ENCODE measurements at regions not wholly inside any gene's neighbourhood (a gene's known extent, or its start where the extent isn't known, plus 50 kb on each side); places are given as distances from the start of the nearest gene placed in this dataset.
"Not testable (repeated sequence)": the region's sequence is repeated elsewhere in the genome, so short reads cannot be mapped to it uniquely, and the experiment has no call there.

DNA sequence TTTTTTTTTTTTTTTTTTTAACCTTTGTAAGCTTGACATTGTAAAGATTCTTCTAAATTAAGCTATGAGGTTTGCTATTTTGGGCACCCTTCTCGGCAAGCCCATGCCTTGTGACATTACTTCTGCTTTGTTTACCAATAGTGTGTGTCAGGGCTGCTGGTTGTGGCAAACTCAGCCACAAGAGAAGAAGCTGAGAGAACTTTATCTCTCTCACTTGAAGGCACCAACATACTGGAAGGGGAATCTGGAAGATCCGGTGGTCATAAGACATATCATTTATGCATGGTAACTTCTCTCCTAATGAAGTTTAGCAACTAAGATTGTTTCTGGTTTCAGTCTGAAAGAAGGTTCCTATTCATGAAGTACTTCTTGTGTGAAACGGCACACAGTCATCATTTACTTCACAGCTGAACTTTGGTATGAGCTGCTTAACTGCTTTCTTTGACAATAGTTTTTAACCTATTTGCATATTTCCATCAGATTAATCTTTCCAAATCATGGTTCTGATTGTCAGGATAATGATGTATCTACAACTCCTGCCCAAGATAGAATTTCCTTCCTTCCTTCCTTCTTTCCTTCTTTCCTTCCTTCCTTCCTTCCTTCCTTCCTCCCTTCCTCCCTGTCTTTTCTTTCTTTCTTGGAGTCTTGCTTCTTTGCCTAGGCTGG lies 189.3 kb downstream of the NFKBIZ start:
- Histone ChIP-seq H3K27ac (ENCODE audit: low read length) (no peak overlapping the region), H3F3A (ENCODE audit: insufficient read depth, low read length, poor library complexity, severe bottlenecking) (no peaks in the 10 kb centered on the region), H3K9me2 (ENCODE audit: insufficient read depth, low read length) (no peaks in the 10 kb centered on the region), H3K9ac (ENCODE audit: low read length) (no peak overlapping the region), H3K4me3 (ENCODE audit: low read length) (no peak overlapping the region), H3K4me2 (ENCODE audit: low read length) (no peak overlapping the region), H4K20me1 (ENCODE audit: insufficient read depth) (no peaks in the 10 kb centered on the region), H3K27me3 (ENCODE audit: insufficient read depth, low read depth, low read length) (no peaks in the 10 kb centered on the region), H3K79me2 (replicated peaks; ENCODE audit: insufficient read depth, low read length) (no peaks in the 10 kb centered on the region), H3K9me3 (ENCODE audit: low read length) (no peaks in the 10 kb centered on the region), H3K36me3 (ENCODE audit: insufficient read depth, low read length) (no peaks in the 10 kb centered on the region), H2AFZ (ENCODE audit: low read depth, low read length) (no peak overlapping the region)
- TF ChIP-seq MXI1 (conservative IDR thresholded peaks at IDR 0.05; ENCODE audit: poor library complexity, severe bottlenecking) (no peak), EP300 (conservative IDR thresholded peaks at IDR 0.05; ENCODE audit: poor library complexity, severe bottlenecking) (no peak), SMC3 (conservative IDR thresholded peaks at IDR 0.05; ENCODE audit: poor library complexity) (no peak), EZH2 (IDR thresholded peaks at IDR 0.05; ENCODE audit: borderline replicate concordance, insufficient read depth, low read length, poor library complexity, severe bottlenecking) (no peak), RAD21 (conservative IDR thresholded peaks at IDR 0.05) (no peak), POLR2AphosphoS5 (IDR thresholded peaks at IDR 0.05) (no peak), TAF1 (IDR thresholded peaks at IDR 0.05; ENCODE audit: low read depth) (no peak)
- TF ChIP-seq, protein P1, sequence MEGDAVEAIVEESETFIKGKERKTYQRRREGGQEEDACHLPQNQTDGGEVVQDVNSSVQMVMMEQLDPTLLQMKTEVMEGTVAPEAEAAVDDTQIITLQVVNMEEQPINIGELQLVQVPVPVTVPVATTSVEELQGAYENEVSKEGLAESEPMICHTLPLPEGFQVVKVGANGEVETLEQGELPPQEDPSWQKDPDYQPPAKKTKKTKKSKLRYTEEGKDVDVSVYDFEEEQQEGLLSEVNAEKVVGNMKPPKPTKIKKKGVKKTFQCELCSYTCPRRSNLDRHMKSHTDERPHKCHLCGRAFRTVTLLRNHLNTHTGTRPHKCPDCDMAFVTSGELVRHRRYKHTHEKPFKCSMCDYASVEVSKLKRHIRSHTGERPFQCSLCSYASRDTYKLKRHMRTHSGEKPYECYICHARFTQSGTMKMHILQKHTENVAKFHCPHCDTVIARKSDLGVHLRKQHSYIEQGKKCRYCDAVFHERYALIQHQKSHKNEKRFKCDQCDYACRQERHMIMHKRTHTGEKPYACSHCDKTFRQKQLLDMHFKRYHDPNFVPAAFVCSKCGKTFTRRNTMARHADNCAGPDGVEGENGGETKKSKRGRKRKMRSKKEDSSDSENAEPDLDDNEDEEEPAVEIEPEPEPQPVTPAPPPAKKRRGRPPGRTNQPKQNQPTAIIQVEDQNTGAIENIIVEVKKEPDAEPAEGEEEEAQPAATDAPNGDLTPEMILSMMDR (IDR thresholded peaks at IDR 0.05; ENCODE audit: poor library complexity, severe bottlenecking): no peak
- TF ChIP-seq, protein P2, sequence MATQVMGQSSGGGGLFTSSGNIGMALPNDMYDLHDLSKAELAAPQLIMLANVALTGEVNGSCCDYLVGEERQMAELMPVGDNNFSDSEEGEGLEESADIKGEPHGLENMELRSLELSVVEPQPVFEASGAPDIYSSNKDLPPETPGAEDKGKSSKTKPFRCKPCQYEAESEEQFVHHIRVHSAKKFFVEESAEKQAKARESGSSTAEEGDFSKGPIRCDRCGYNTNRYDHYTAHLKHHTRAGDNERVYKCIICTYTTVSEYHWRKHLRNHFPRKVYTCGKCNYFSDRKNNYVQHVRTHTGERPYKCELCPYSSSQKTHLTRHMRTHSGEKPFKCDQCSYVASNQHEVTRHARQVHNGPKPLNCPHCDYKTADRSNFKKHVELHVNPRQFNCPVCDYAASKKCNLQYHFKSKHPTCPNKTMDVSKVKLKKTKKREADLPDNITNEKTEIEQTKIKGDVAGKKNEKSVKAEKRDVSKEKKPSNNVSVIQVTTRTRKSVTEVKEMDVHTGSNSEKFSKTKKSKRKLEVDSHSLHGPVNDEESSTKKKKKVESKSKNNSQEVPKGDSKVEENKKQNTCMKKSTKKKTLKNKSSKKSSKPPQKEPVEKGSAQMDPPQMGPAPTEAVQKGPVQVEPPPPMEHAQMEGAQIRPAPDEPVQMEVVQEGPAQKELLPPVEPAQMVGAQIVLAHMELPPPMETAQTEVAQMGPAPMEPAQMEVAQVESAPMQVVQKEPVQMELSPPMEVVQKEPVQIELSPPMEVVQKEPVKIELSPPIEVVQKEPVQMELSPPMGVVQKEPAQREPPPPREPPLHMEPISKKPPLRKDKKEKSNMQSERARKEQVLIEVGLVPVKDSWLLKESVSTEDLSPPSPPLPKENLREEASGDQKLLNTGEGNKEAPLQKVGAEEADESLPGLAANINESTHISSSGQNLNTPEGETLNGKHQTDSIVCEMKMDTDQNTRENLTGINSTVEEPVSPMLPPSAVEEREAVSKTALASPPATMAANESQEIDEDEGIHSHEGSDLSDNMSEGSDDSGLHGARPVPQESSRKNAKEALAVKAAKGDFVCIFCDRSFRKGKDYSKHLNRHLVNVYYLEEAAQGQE (IDR thresholded peaks at IDR 0.05; ENCODE audit: borderline replicate concordance): no peak

DNA sequence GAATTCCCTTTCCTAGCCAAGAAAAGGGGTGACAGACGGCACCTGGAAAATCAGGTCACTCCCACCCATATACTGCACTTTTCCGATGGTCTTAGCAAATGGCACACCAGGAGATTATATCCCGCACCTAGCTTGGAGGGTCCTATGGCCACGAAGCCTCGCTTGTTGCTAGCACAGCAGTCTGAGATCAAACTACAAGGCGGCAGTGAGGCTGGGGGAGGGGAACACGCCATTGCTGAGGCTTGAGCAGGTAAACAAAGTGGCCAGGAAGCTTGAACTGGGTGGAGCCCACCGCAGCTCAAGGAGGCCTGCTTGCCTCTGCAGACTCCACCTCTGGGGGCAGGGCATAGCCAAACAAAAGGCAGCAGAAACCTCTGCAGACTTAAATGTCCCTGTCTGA lies 190.8 kb downstream of the NFKBIZ start:
- not testable (repeated sequence) for H3K36me3 ChIP-seq (ENCODE audit: insufficient read depth, low read length); H2AFZ ChIP-seq (ENCODE audit: low read depth, low read length); H3K9me3 ChIP-seq (ENCODE audit: low read length); H3K27me3 ChIP-seq (ENCODE audit: insufficient read depth, low read depth, low read length); H3K9me2 ChIP-seq (ENCODE audit: insufficient read depth, low read length); H3K27ac ChIP-seq (ENCODE audit: low read length); H3F3A ChIP-seq (ENCODE audit: insufficient read depth, low read length, poor library complexity, severe bottlenecking); H3K79me2 ChIP-seq (replicated peaks; ENCODE audit: insufficient read depth, low read length); H3K4me2 ChIP-seq (ENCODE audit: low read length); H3K9ac ChIP-seq (ENCODE audit: low read length); H4K20me1 ChIP-seq (ENCODE audit: insufficient read depth); H3K4me3 ChIP-seq (ENCODE audit: low read length)
